ENCODE measurements at regions not wholly inside any gene's neighbourhood (a gene's known extent, or its start where the extent isn't known, plus 50 kb on each side); places are given as distances from the start of the nearest gene placed in this dataset.

DNA sequence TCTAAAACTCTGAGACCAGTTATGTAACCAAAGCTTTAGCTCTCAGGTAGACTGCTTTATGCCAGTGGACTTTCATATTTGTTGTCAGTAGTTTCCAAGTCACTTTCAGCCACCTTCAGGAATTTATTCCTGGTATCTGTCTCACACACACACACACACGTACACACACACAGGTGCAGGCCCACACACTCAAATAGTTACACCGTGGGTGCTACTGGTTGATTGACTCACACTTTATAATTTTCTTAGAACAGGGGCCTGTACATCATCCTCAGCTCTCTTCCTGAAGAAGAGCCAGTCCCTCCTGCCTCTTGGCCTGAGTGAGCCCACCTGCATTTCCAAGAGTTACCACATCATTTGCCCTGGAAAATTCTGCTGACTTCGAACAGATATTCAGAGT, 555.2 kb downstream of the SOX6 start:
- H3K27ac Mint-ChIP-seq (ENCODE audit: unreplicated experiment), result no peak overlapping the region
- peaks cover 2% of the 10 kb centered on the region for H3K9me3 Mint-ChIP-seq (ENCODE audit: unreplicated experiment)
- no peaks in the 10 kb centered on the region for H3K27me3 Mint-ChIP-seq (ENCODE audit: unreplicated experiment)
- no peak overlapping the region for H3K4me3 Mint-ChIP-seq (ENCODE audit: unreplicated experiment)
- no peak for DNase-seq
- H3K36me3 Mint-ChIP-seq (ENCODE audit: unreplicated experiment), result no peaks in the 10 kb centered on the region
- TF ChIP-seq CTCF (IDR thresholded peaks at IDR 0.05; ENCODE audit: partially characterized antibody, unreplicated experiment), result no peak
- H3K4me1 Mint-ChIP-seq (ENCODE audit: low read depth, unreplicated experiment), result no peaks in the 10 kb centered on the region

DNA sequence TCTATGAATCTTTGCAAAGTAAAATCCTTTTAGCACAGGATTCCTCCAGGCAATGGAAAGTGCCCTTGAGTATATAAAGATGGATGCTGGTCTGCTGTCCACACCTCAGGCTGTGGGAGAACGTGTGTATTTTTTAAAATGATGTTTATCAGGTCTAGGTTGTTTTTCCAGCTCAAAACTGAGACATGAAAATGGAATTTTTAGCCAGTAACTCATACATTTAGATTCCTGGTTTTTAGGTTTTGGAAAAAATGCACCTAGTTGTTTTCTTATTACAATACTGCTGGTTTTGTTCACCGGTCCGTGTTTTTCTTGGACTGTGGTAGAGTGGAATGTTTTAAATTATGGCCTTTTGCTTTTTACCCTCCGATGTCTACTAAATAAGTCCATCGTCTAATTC, 554.7 kb downstream of the SOX6 start:
- TF ChIP-seq CTCF (IDR thresholded peaks at IDR 0.05; ENCODE audit: partially characterized antibody, unreplicated experiment), result no peak
- no peaks in the 10 kb centered on the region for H3K4me1 Mint-ChIP-seq (ENCODE audit: low read depth, unreplicated experiment)
- H3K27me3 Mint-ChIP-seq (ENCODE audit: unreplicated experiment), result no peaks in the 10 kb centered on the region
- no peak for DNase-seq
- H3K36me3 Mint-ChIP-seq (ENCODE audit: unreplicated experiment), result no peaks in the 10 kb centered on the region
- H3K4me3 Mint-ChIP-seq (ENCODE audit: unreplicated experiment), result no peak overlapping the region
- H3K27ac Mint-ChIP-seq (ENCODE audit: unreplicated experiment), result no peak overlapping the region
- H3K9me3 Mint-ChIP-seq (ENCODE audit: unreplicated experiment), result peaks cover 2% of the 10 kb centered on the region

DNA sequence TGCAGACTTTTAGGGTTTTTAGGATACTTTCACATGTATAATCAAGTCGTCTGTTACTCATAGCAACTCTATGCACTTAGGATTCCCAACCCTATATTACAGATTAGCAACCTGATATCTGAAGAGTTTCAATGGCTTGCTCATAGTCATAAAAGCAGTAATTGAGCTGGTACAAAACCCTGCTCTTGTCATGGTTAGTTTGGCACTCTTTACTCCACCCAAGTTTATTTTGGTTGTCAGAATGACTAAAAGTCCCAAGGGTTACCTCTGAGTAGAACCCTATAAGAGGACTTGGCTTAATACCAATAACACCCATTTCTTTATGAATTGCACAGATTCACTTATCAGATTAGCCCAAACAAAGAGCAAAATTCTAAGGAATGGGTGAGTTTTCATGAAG, 550.6 kb downstream of the SOX6 start:
- TF ChIP-seq CTCF (IDR thresholded peaks at IDR 0.05; ENCODE audit: partially characterized antibody, unreplicated experiment), result no peak
- DNase-seq, result no peak
- Mint-ChIP-seq H3K9me3 (ENCODE audit: unreplicated experiment) (no peaks in the 10 kb centered on the region), H3K36me3 (ENCODE audit: unreplicated experiment) (no peaks in the 10 kb centered on the region), H3K27me3 (ENCODE audit: unreplicated experiment) (peaks cover 2% of the 10 kb centered on the region), H3K27ac (ENCODE audit: unreplicated experiment) (no peak overlapping the region), H3K4me3 (ENCODE audit: unreplicated experiment) (no peak overlapping the region), H3K4me1 (ENCODE audit: low read depth, unreplicated experiment) (no peaks in the 10 kb centered on the region)

DNA sequence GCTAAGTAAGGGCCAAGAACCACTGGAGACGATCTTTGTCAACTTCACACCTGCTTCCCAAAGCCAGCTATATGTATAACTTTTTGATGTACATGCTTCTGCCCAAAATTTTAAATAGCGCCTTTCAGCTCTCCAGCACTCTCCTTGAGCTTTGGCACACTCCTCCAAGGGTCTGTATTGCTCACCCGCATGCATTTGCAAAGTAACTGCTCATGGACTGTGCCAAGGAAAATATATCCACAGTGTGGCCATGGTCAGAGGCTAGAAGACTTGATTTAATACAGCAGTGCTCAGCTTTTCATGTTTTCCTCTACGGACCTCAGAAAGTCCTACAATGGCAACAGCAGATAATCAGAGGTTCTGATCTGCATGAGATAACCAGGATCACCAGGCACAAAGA, 550.1 kb downstream of the SOX6 start:
- H3K36me3 Mint-ChIP-seq (ENCODE audit: unreplicated experiment), result no peaks in the 10 kb centered on the region
- no peak for TF ChIP-seq CTCF (IDR thresholded peaks at IDR 0.05; ENCODE audit: partially characterized antibody, unreplicated experiment)
- no peaks in the 10 kb centered on the region for H3K4me1 Mint-ChIP-seq (ENCODE audit: low read depth, unreplicated experiment)
- peaks cover 2% of the 10 kb centered on the region for H3K27me3 Mint-ChIP-seq (ENCODE audit: unreplicated experiment)
- no peak for DNase-seq
- no peak overlapping the region for H3K4me3 Mint-ChIP-seq (ENCODE audit: unreplicated experiment)
- no peaks in the 10 kb centered on the region for H3K9me3 Mint-ChIP-seq (ENCODE audit: unreplicated experiment)
- no peak overlapping the region for H3K27ac Mint-ChIP-seq (ENCODE audit: unreplicated experiment)

GRCh38 chr11:15807827-15808226, 548.5 kb downstream of the SOX6 start:
- H3K27ac Mint-ChIP-seq (ENCODE audit: unreplicated experiment), result no peak overlapping the region
- no peaks in the 10 kb centered on the region for H3K4me1 Mint-ChIP-seq (ENCODE audit: low read depth, unreplicated experiment)
- H3K4me3 Mint-ChIP-seq (ENCODE audit: unreplicated experiment), result no peak overlapping the region
- H3K36me3 Mint-ChIP-seq (ENCODE audit: unreplicated experiment), result no peaks in the 10 kb centered on the region
- H3K27me3 Mint-ChIP-seq (ENCODE audit: unreplicated experiment), result peaks cover 2% of the 10 kb centered on the region
- H3K9me3 Mint-ChIP-seq (ENCODE audit: unreplicated experiment), result no peaks in the 10 kb centered on the region
- no peak for TF ChIP-seq CTCF (IDR thresholded peaks at IDR 0.05; ENCODE audit: partially characterized antibody, unreplicated experiment)
- DNase-seq, result no peak

Data from glutamatergic neuron (in vitro differentiated cells).